Prostate gland (tissue), 2 donors: ENCODE measurements at regions not wholly inside any gene's neighbourhood (a gene's known extent, or its start where the extent isn't known, plus 50 kb on each side); places are given as distances from the start of the nearest gene placed in this dataset.

ENCODE experiments used
- DNase-seq: peaks from one replicate; pipeline ENCODE4 v3.0.0-alpha.2; 2019; ENCODE audit warnings: low spot score
- H3K27ac ChIP-seq, 2 donors: fragments of 200-600 bp; sonication (generic); 2 replicates each; pipeline ENCODE4 v1.5.1; 2017 to 2019
- H3K27me3 ChIP-seq: fragments of 200-600 bp; sonication (generic); replicated peaks from 2 replicates; pipeline ENCODE4 v1.5.1; 2019; ENCODE audit not compliant: insufficient read depth
- H3K36me3 ChIP-seq, 2 donors: fragments of 200-600 bp; sonication (generic); 1 replicate in 1 of 2; 2 replicates in 1 of 2; pipeline versions ENCODE4 v1.5.1 to v1.8.1; 2017 to 2019
- H3K4me1 ChIP-seq: fragments of 200-600 bp; sonication (generic); replicated peaks from 2 replicates; pipeline ENCODE4 v1.5.1; 2019
- H3K4me3 ChIP-seq, 2 donors: fragments of 200-600 bp; sonication (generic); 2 replicates each; pipeline ENCODE4 v1.5.1; 2017 to 2019
- H3K9me3 ChIP-seq: fragments of 200-600 bp; sonication (generic); 2 replicates; pipeline ENCODE4 v1.5.1; 2017
- CTCF ChIP-seq, 4 experiments: fragments of 200-600 bp in 2 of 4; fragments of 450-650 bp in 2 of 4; sonication (generic) in 2 of 4; IDR thresholded peaks; 1 replicate in 3 of 4; 2 replicates in 1 of 4; pipeline ENCODE4 v1.5.1; 2016 to 2019; ENCODE audit warnings: antibody characterized with exemption in 4 of 4, mild to moderate bottlenecking in 2 of 4, moderate library complexity in 2 of 4
- POLR2A ChIP-seq: fragments of 450-650 bp; IDR thresholded peaks from one replicate; pipeline ENCODE4 v1.6.1; 2016; ENCODE audit warnings: antibody characterized with exemption, mild to moderate bottlenecking
- POLR2AphosphoS5 ChIP-seq: sonication (generic); formaldehyde crosslinking; IDR thresholded peaks from one replicate; pipeline ENCODE4 v1.6.1; 2017; ENCODE audit warnings: antibody characterized with exemption
- WGBS: methylation state at CpG from one replicate; pipeline ENCODE4 v1.1.5; 2018; 5-methylcytosine and 5-hydroxymethylcytosine counted together
- intact Hi-C: fragments of 100-400 bp; cut with DNase I; formaldehyde crosslinking; loops from one replicate; pipeline ENCODE4 v1.14.2; 2022

DNA sequence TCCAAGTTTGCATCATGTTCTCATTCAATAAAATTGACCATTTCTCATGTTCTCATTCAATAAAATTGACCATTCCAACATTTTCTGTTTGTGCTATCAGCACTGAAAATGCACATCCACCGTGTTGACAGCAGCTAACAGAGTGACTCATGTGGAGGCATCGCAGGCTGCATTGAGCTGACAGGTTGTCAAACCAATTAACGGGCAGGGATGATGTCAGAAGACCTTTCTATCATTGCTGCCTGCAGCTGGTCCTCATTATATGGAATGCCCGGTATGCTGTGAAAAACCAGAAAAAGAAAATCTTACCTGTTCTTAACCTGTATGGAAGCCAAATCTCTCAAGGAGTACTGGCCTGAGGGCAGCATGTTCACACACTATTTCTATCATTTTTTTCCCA is 202.0 kb downstream of the SMIM20 start:
- no peak for DNase-seq
- H3K27ac ChIP-seq: no peak overlapping the region
- H3K27me3 ChIP-seq: no peaks in the 10 kb centered on the region
- no peaks in the 10 kb centered on the region for H3K9me3 ChIP-seq
- no peak overlapping the region for H3K4me3 ChIP-seq
- H3K4me1 ChIP-seq: no peaks in the 10 kb centered on the region
- no peaks in the 10 kb centered on the region for H3K36me3 ChIP-seq
- no peak for TF ChIP-seq CTCF (IDR thresholded peaks at IDR 0.05)
- no peak for TF ChIP-seq POLR2A
- TF ChIP-seq POLR2AphosphoS5: no peak
- 68% methylated on average over 4 of the region's 4 CpGs for WGBS
- intact Hi-C loops: no loop called here

GRCh38 chr4:26120098-26120825 is 200.6 kb upstream of the RBPJ start:
- 55% methylated on average over 6 of the region's 6 CpGs for WGBS
- TF ChIP-seq POLR2A: no peak
- TF ChIP-seq POLR2AphosphoS5: peak; percentile 77

GRCh38 chr4:26122690-26123089 is 198.1 kb upstream of the RBPJ start:
- 75% methylated on average over 3 of the region's 3 CpGs for WGBS
- H3K27ac ChIP-seq: no peak overlapping the region
- intact Hi-C loops: no loop called here
- TF ChIP-seq POLR2A (no peak), CTCF (IDR thresholded peaks at IDR 0.05) (no peak), POLR2AphosphoS5 (no peak)
- H3K4me1 ChIP-seq: peaks cover 4% of the 10 kb centered on the region
- no peaks in the 10 kb centered on the region for H3K27me3 ChIP-seq
- H3K4me3 ChIP-seq: no peak overlapping the region
- no peaks in the 10 kb centered on the region for H3K9me3 ChIP-seq
- no peaks in the 10 kb centered on the region for H3K36me3 ChIP-seq
- no peak for DNase-seq

More at GRCh38 chr4:26120098-26120825, 200.6 kb upstream of the RBPJ start:
- Histone ChIP-seq H3K27ac (peak overlapping the region in 1 of 2 donors; percentile 46), H3K9me3 (no peaks in the 10 kb centered on the region), H3K4me3 (no peak overlapping the region), H3K36me3 (no peaks in the 10 kb centered on the region), H3K4me1 (no peaks in the 10 kb centered on the region), H3K27me3 (no peaks in the 10 kb centered on the region)
- intact Hi-C loops: no loop called here
- peak; percentile 38 for DNase-seq

DNA sequence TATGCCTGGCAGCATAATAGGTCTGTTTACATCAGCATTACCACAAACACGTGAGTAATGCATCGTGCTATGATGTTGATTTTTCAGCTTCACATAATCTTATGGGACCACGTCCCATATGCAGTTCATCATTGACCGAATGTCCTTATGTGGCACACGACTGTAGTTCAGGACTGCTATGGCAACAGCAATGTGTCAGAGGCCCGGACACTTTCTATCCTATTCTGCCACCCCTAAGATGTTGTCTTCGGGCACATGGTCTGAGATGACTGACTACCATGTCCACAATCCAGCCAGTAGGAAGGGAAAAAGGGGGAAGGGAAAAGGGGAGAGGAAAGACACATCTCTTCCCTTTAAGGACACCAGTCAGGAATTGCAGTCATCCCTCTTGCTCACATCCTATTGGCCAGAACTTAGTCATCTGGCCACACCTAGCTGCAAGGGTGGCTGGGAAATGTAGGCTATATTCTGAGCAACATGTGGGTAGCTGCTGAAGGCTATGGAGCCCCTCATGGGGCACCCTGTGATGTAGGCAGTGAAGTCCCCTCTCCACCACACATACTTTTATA is 196.0 kb upstream of the RBPJ start:
- DNase-seq: no peak
- Histone ChIP-seq H3K4me3 (no peak overlapping the region), H3K27me3 (no peaks in the 10 kb centered on the region), H3K36me3 (no peaks in the 10 kb centered on the region), H3K4me1 (peaks cover 4% of the 10 kb centered on the region), H3K27ac (peak overlapping the region in 1 of 2 donors; percentile 32), H3K9me3 (no peaks in the 10 kb centered on the region)
- intact Hi-C loops: no loop called here
- TF ChIP-seq POLR2AphosphoS5 (peak; percentile 69), CTCF (IDR thresholded peaks at IDR 0.05) (no peak)
- 88% methylated on average over 7 of the region's 7 CpGs for WGBS

DNA sequence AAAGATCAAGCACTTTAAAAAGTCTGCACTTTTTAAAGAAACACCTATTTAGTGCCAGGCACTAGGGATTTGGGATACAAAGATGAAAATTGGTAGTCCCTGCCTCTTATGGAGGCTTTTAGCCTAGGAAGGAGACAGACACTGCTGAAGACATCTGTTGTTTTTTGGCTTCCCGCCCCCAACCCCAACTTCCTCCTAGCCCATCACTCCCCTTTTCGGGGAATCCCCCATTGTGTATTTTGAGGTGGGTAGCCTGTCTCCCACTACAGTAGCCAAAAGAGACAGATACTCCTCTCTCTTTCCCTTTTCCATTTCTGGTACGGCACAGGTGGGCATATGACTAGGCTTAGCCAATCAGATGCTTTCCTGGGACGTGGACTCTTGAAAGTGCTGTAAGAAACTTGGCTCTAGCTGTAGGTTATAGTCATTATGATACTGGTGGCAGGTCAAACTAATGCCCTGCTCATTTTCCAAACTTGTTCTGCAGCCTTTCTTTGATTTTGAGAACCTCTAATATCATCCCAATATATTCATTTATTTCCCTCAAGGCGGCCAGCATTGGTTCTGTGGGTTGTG is 194.6 kb upstream of the RBPJ start:
- intact Hi-C loops: no loop called here
- Histone ChIP-seq H3K9me3 (no peaks in the 10 kb centered on the region), H3K36me3 (no peaks in the 10 kb centered on the region)

More for the DNA sequence above, 194.6 kb upstream of the RBPJ start:
- H3K4me1 ChIP-seq: peaks cover 4% of the 10 kb centered on the region
- WGBS: 87% methylated on average over 5 of the region's 5 CpGs
- no peak overlapping the region for H3K4me3 ChIP-seq
- no peaks in the 10 kb centered on the region for H3K27me3 ChIP-seq
- TF ChIP-seq POLR2A (no peak), POLR2AphosphoS5 (no peak), CTCF (IDR thresholded peaks at IDR 0.05) (no peak)
- DNase-seq: no peak
- no peak overlapping the region for H3K27ac ChIP-seq
